ENCODE measurements at regions not wholly inside any gene's neighbourhood (a gene's known extent, or its start where the extent isn't known, plus 50 kb on each side); places are given as distances from the start of the nearest gene placed in this dataset.

DNA sequence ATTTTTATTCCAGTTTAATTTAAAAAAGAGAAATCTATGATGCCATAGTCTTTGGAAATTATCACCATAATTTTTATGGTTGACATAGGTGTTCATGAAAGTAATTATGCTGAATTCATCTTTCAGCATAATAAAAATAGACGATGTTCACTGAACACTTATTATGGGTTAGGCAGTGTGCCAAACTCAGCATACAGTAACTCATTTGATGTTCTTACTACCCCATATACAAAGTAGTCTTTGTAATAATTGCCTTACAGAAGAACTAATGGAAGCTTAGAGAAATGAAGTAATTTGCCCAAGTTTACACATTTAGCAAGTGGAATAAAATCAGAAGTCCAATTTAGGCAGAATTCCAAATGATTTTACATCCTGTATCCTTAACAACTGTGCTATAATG lies 852.2 kb upstream of the GOT2 start:
- TF ChIP-seq, protein P1, sequence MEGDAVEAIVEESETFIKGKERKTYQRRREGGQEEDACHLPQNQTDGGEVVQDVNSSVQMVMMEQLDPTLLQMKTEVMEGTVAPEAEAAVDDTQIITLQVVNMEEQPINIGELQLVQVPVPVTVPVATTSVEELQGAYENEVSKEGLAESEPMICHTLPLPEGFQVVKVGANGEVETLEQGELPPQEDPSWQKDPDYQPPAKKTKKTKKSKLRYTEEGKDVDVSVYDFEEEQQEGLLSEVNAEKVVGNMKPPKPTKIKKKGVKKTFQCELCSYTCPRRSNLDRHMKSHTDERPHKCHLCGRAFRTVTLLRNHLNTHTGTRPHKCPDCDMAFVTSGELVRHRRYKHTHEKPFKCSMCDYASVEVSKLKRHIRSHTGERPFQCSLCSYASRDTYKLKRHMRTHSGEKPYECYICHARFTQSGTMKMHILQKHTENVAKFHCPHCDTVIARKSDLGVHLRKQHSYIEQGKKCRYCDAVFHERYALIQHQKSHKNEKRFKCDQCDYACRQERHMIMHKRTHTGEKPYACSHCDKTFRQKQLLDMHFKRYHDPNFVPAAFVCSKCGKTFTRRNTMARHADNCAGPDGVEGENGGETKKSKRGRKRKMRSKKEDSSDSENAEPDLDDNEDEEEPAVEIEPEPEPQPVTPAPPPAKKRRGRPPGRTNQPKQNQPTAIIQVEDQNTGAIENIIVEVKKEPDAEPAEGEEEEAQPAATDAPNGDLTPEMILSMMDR (IDR thresholded peaks at IDR 0.05; ENCODE audit: control insufficient read depth, extremely low read depth, insufficient read depth) = no peak
- H3K4me3 ChIP-seq (ENCODE audit: low read depth, low read length) = no peak overlapping the region
- DNase-seq (ENCODE audit: low read depth) = no peak

- DNase-seq (ENCODE audit: low read depth) = no peak
- TF ChIP-seq, protein P1 (IDR thresholded peaks at IDR 0.05; ENCODE audit: control insufficient read depth, extremely low read depth, insufficient read depth) = no peak
- H3K4me3 ChIP-seq (ENCODE audit: low read depth, low read length) = no peak overlapping the region
Measured at GRCh38 chr16:59574296-59574695, 840.2 kb upstream of the GOT2 start.

DNA sequence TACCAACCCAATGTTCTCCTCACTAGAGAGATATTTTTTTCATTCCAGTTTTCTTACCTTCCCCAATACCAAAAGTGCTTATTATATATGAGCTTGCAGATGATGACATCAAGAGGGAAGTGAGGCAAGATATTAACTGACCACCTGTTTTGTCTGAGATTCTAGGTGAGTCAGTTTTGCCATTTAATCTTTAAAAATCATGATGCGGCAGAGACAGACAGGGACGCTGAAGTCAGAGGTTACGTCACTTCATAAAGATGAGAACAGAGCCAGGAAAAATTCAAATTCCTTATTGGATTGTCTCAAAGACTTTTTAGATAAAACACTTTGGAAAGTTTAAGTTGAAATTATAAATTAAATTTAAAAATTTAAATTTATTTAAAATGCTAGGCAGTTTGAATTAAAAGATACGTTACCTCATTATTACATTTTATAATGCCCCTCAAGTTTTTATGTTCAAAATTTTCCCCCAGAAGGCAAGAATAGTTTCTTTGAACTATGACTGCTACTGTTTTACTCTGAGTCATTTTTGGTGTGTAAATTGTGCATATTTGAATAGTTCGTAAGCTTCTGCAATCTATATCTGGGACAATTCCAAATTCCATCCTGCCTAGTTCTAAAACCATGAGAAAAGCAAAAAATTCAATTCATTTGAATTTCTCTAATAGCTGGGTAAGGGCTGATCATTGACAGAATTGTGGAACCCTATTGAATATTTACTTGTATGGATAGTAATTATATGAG lies 839.6 kb upstream of the GOT2 start:
- TF ChIP-seq, protein P1 (IDR thresholded peaks at IDR 0.05; ENCODE audit: control insufficient read depth, extremely low read depth, insufficient read depth) = no peak
- no peak overlapping the region for H3K4me3 ChIP-seq (ENCODE audit: low read depth, low read length)
- DNase-seq (ENCODE audit: low read depth) = no peak

GRCh38 chr16:59567496-59567895 lies 833.4 kb upstream of the GOT2 start:
- no peak for DNase-seq (ENCODE audit: low read depth)
- H3K4me3 ChIP-seq (ENCODE audit: low read depth, low read length) = no peak overlapping the region
- TF ChIP-seq, protein P1 (IDR thresholded peaks at IDR 0.05; ENCODE audit: control insufficient read depth, extremely low read depth, insufficient read depth) = no peak

DNA sequence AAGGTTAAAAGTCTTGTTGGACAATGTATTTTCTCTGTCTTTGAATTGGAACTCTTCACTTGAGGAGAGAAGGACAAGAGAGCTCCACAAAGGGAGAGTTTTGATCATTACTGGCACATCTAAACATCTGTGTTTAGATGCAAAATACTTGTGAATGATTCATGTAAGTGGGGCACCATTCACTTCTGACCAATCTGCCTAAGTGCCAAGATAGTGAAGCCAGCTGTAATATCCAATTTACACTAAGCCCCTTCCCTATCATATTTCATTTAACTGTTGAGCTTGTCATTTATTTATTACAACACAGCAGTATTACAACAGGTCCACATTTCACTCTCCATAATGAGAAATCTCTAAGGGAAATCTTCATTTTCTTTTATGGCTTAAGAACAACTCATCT lies 832.3 kb upstream of the GOT2 start:
- no peak for DNase-seq (ENCODE audit: low read depth)
- TF ChIP-seq, protein P1 (IDR thresholded peaks at IDR 0.05; ENCODE audit: control insufficient read depth, extremely low read depth, insufficient read depth) = no peak
- no peak overlapping the region for H3K4me3 ChIP-seq (ENCODE audit: low read depth, low read length)

DNA sequence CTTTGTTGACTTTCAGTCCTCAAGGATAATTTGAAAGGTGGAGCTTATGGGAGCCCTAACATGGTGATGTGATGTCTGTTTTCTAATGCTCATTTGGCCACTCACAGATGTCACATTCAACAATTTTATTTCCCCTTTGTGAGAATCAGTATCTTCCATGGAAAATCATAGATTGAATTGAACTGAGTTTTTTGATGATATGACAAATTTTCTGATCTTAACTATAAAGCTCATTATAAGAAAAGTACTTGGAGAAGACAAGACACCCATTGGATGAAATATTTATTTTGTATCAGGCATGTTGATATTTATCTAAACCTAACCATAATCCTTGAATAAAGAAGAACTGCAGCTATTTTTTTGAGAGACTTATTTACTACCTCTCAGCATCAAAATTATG lies 824.6 kb upstream of the GOT2 start:
- TF ChIP-seq, protein P1 (IDR thresholded peaks at IDR 0.05; ENCODE audit: control insufficient read depth, extremely low read depth, insufficient read depth) = no peak
- DNase-seq (ENCODE audit: low read depth) = no peak
- H3K4me3 ChIP-seq (ENCODE audit: low read depth, low read length) = no peak overlapping the region

GRCh38 chr16:59552164-59552563 lies 818.0 kb upstream of the GOT2 start:
- DNase-seq (ENCODE audit: low read depth) = no peak
- no peak overlapping the region for H3K4me3 ChIP-seq (ENCODE audit: low read depth, low read length)
- TF ChIP-seq, protein P1 (IDR thresholded peaks at IDR 0.05; ENCODE audit: control insufficient read depth, extremely low read depth, insufficient read depth) = no peak

All from LNCaP clone FGC (cell line).